Endothelial cell of umbilical vein (primary cell): ENCODE measurements at regions not wholly inside any gene's neighbourhood (a gene's known extent, or its start where the extent isn't known, plus 50 kb on each side); places are given as distances from the start of the nearest gene placed in this dataset.

ENCODE experiments used
- BruUV-seq: library from RNA; stranded (reverse); fragments of 400-500 nt; replicated peaks from 2 replicates; lab custom pipeline; 2021; lab: Mats Ljungman, UMichigan
- CTCF ChIA-PET: fragments of 300-600, 350-600 bp; sonication (Branson Sonifier 250); formaldehyde crosslinking; loops from one replicate; lab custom pipeline; 2021; ENCODE audit warnings: antibody characterized with exemption, inconsistent platforms; lab: Charles Lee
- POLR2A ChIA-PET: fragments of 300-600, 350-600 bp; sonication (Branson Sonifier 250); formaldehyde crosslinking; loops from one replicate; lab custom pipeline; 2021; ENCODE audit warnings: antibody characterized with exemption, inconsistent platforms; lab: Charles Lee
- DNase-seq: peaks from one replicate; pipeline ENCODE4 v3.0.0-alpha.2; 2011; ENCODE audit warnings: low read depth, low spot score
- FAIRE-seq: peaks from 2 replicates; lab custom pipeline; 2011; peaks lifted over from hg19 to GRCh38; lab: Jason Lieb, UNC
- H2AFZ ChIP-seq: 2 replicates; pipeline ENCODE4 v1.6.0; 2012; ENCODE audit warnings: low read depth, low read length, control low read depth, inconsistent platforms
- H3K27ac ChIP-seq: 2 replicates; pipeline ENCODE4 v1.5.1; 2011; ENCODE audit warnings: low read depth, mild to moderate bottlenecking, control low read depth, low read length, moderate library complexity; ENCODE audit not compliant: insufficient read depth
- H3K27me3 ChIP-seq, 2 experiments: 2 replicates each; pipeline versions ENCODE4 v1.6.0 to v1.6.1; 2011; ENCODE audit warnings: low read length in 2 of 2, mixed read lengths in 1 of 2; ENCODE audit not compliant: control insufficient read depth in 2 of 2, insufficient read depth in 2 of 2
- H3K36me3 ChIP-seq, 2 experiments: 2 replicates in 1 of 2; 3 replicates in 1 of 2; pipeline ENCODE4 v1.5.1; 2011; ENCODE audit warnings: low read length in 2 of 2, mild to moderate bottlenecking in 1 of 2, moderate library complexity in 1 of 2; ENCODE audit not compliant: control insufficient read depth in 2 of 2, insufficient read depth in 2 of 2; ENCODE audit errors: extremely low read depth in 1 of 2
- H3K4me1 ChIP-seq: 3 replicates; pipeline ENCODE4 v1.5.1; 2011; ENCODE audit warnings: mild to moderate bottlenecking, low read length; ENCODE audit not compliant: control insufficient read depth, insufficient read depth; ENCODE audit errors: extremely low read depth
- H3K4me2 ChIP-seq: 2 replicates; pipeline ENCODE4 v1.6.1; 2011; ENCODE audit warnings: low read length, control low read depth, mixed read lengths; ENCODE audit not compliant: insufficient read depth
- H3K4me3 ChIP-seq, 3 experiments: fragments of 200-600 bp in 1 of 3; sonication (generic), shearing (Covaris generic) in 1 of 3; replicated peaks in 1 of 3; 2 replicates each; pipeline ENCODE4 v1.5.1; 2011 to 2016; ENCODE audit warnings: control low read depth in 3 of 3, low read length in 3 of 3, mild to moderate bottlenecking in 2 of 3, inconsistent platforms in 1 of 3, low read depth in 1 of 3, moderate library complexity in 1 of 3; ENCODE audit not compliant: insufficient read depth in 1 of 3
- H3K79me2 ChIP-seq: 2 replicates; pipeline ENCODE4 v1.6.0; 2012; ENCODE audit warnings: low read length, inconsistent platforms; ENCODE audit not compliant: control insufficient read depth, insufficient read depth
- H3K9ac ChIP-seq: replicated peaks from 2 replicates; pipeline ENCODE3; 2011; ENCODE audit warnings: low read length, control low read depth; ENCODE audit not compliant: insufficient read depth; ENCODE audit errors: extremely low read depth
- H3K9me1 ChIP-seq: replicated peaks from 3 replicates; pipeline ENCODE4 v1.6.0; 2011; ENCODE audit warnings: mild to moderate bottlenecking, low read length; ENCODE audit not compliant: control insufficient read depth, insufficient read depth; ENCODE audit errors: extremely low read depth
- H3K9me3 ChIP-seq: replicated peaks from 2 replicates; pipeline ENCODE4 v1.5.1; 2012; ENCODE audit warnings: low read length, inconsistent platforms; ENCODE audit not compliant: control insufficient read depth, insufficient read depth
- H4K20me1 ChIP-seq: replicated peaks from 2 replicates; pipeline ENCODE3; 2011; ENCODE audit warnings: mild to moderate bottlenecking, low read length; ENCODE audit not compliant: control insufficient read depth, insufficient read depth; ENCODE audit errors: extremely low read depth
- EZH2 ChIP-seq: IDR thresholded peaks from 2 replicates; pipeline ENCODE4 v1.6.1; 2012; ENCODE audit warnings: borderline replicate concordance, low read depth, mild to moderate bottlenecking, moderate library complexity, low read length, inconsistent platforms; ENCODE audit not compliant: severe bottlenecking
- FOS ChIP-seq: IDR thresholded peaks from 2 replicates; pipeline ENCODE4 v1.6.1; 2011; ENCODE audit warnings: mild to moderate bottlenecking, low read length, moderate library complexity, borderline replicate concordance; ENCODE audit not compliant: insufficient read depth
- GATA2 ChIP-seq: IDR thresholded peaks from 2 replicates; pipeline ENCODE4 v1.7.0; 2011; ENCODE audit warnings: low read depth, mild to moderate bottlenecking, moderate library complexity, mixed read lengths, low read length; ENCODE audit not compliant: insufficient read length, insufficient read depth
- JUN ChIP-seq: IDR thresholded peaks from 2 replicates; pipeline ENCODE4 v1.6.1; 2011; ENCODE audit warnings: borderline replicate concordance, low read depth; ENCODE audit not compliant: insufficient read length, insufficient read depth
- MAX ChIP-seq: IDR thresholded peaks from 2 replicates; pipeline ENCODE4 v1.6.1; 2011; ENCODE audit not compliant: insufficient read depth, insufficient read length
- MYC ChIP-seq: IDR thresholded peaks from one replicate; pipeline ENCODE4 v1.6.1; 2011; ENCODE audit warnings: mild to moderate bottlenecking, low read depth, low read length
- dilution Hi-C: fragments of 300-500 bp; cut with MboI; formaldehyde crosslinking; loops from one replicate; pipeline ENCODE4 v1.15.0; 2019; ENCODE audit warnings: low sequenced_read_pairs; ENCODE audit not compliant: extremely low pct_ligation_motif_present
- intact Hi-C: fragments of 100-400 bp; cut with micrococcal nuclease; formaldehyde crosslinking; loops from one replicate; pipeline ENCODE4 v1.10.0; 2022

- TF ChIP-seq EZH2, result no peak
- Histone ChIP-seq H3K4me3 (no peak overlapping the region), H3K4me2 (no peak overlapping the region), H3K4me1 (no peaks in the 10 kb centered on the region), H3K79me2 (no peaks in the 10 kb centered on the region), H3K36me3 (no peaks in the 10 kb centered on the region), H3K27me3 (no peaks in the 10 kb centered on the region), H3K9me3 (peaks cover 2% of the 10 kb centered on the region), H3K9me1 (no peaks in the 10 kb centered on the region), H2AFZ (no peak overlapping the region), H4K20me1 (no peaks in the 10 kb centered on the region), H3K27ac (no peak overlapping the region), H3K9ac (no peak overlapping the region)
- intact Hi-C loops, result no loop called here
- dilution Hi-C loops, result no loop called here
- no peak for FAIRE-seq
- ChIA-PET POLR2A (no interaction called here), CTCF (no interaction called here)
- no TSS peak for BruUV-seq
- no peak for DNase-seq
These were observed 360.9 kb downstream of the TDRD15 start for GRCh38 chr2:21484643-21485042.

- Histone ChIP-seq H3K4me1 (no peaks in the 10 kb centered on the region), H3K4me2 (no peak overlapping the region), H3K27ac (no peak overlapping the region), H3K9me3 (peaks cover 3% of the 10 kb centered on the region), H3K27me3 (no peaks in the 10 kb centered on the region), H3K79me2 (no peaks in the 10 kb centered on the region), H3K9me1 (no peaks in the 10 kb centered on the region), H3K9ac (no peak overlapping the region), H3K4me3 (no peak overlapping the region), H2AFZ (no peak overlapping the region), H4K20me1 (no peaks in the 10 kb centered on the region), H3K36me3 (no peaks in the 10 kb centered on the region)
- no peak for FAIRE-seq
- CTCF ChIA-PET, result no interaction called here
- POLR2A ChIA-PET, result no interaction called here
- intact Hi-C loops (no loop called here), dilution Hi-C loops (no loop called here)
- no peak for TF ChIP-seq MAX
- no peak for TF ChIP-seq FOS
- no peak for TF ChIP-seq EZH2
- TF ChIP-seq GATA2, result no peak
- TF ChIP-seq JUN, result no peak
- no peak for TF ChIP-seq MYC
- DNase-seq, result no peak
- no TSS peak for BruUV-seq
These were observed 362.7 kb downstream of the TDRD15 start for GRCh38 chr2:21486445-21486844.
